GM21619 (cell line): ENCODE measurements at regions not wholly inside any gene's neighbourhood (a gene's known extent, or its start where the extent isn't known, plus 50 kb on each side); places are given as distances from the start of the nearest gene placed in this dataset.
A peak's percentile ranks its signal among the peaks of the same experiment; 100 is the strongest.
"Not testable (repeated sequence)": the region's sequence is repeated elsewhere in the genome, so short reads cannot be mapped to it uniquely, and the experiment has no call there.

ENCODE experiments used
- ATAC-seq: cut with Tn5 transposase; IDR thresholded peaks from one replicate; pipeline ENCODE4 v1.9.1; 2021; ENCODE audit not compliant: unreplicated experiment

GRCh38 chr13:110809871-110810486 is 96.5 kb downstream of the ING1 start:
- no peak for ATAC-seq

- ATAC-seq: no peak
These were observed 97.7 kb downstream of the ING1 start for GRCh38 chr13:110811008-110811720.

GRCh38 chr13:110811771-110812120 is 98.2 kb downstream of the ING1 start:
- no peak for ATAC-seq

- no peak for ATAC-seq
These were observed 98.8 kb downstream of the ING1 start for GRCh38 chr13:110812121-110812868.

GRCh38 chr13:110812869-110813645 is 99.6 kb downstream of the ING1 start:
- ATAC-seq: no peak

GRCh38 chr13:110813646-110814624 is 100.4 kb downstream of the ING1 start:
- ATAC-seq: no peak

- ATAC-seq: no peak
These were observed 99.2 kb downstream of the ANKRD10 start for GRCh38 chr13:110815471-110816204.

GRCh38 chr13:110816500-110816899 is 98.4 kb downstream of the ANKRD10 start:
- no peak for ATAC-seq

- no peak for ATAC-seq
These were observed 97.7 kb downstream of the ANKRD10 start for GRCh38 chr13:110817143-110817542.

- no peak for ATAC-seq
These were observed 96.1 kb downstream of the ANKRD10 start for GRCh38 chr13:110818747-110819146.

GRCh38 chr13:110819203-110820014 is 95.5 kb downstream of the ANKRD10 start:
- ATAC-seq: peak; percentile 93

- no peak for ATAC-seq
These were observed 94.5 kb downstream of the ANKRD10 start for GRCh38 chr13:110820322-110820721.

- not testable (repeated sequence) for ATAC-seq
These were observed 92.8 kb downstream of the ANKRD10 start for GRCh38 chr13:110821837-110822668.

GRCh38 chr13:110822669-110822945 is 92.3 kb downstream of the ANKRD10 start:
- ATAC-seq: no peak

- ATAC-seq: no peak
These were observed 90.1 kb downstream of the ANKRD10 start for GRCh38 chr13:110824702-110825300.

GRCh38 chr13:110825516-110825915 is 89.4 kb downstream of the ANKRD10 start:
- ATAC-seq: no peak

- ATAC-seq: no peak
These were observed 88.8 kb downstream of the ANKRD10 start for GRCh38 chr13:110826101-110826500.
